K562 (cell line): ENCODE measurements at regions not wholly inside any gene's neighbourhood (a gene's known extent, or its start where the extent isn't known, plus 50 kb on each side); places are given as distances from the start of the nearest gene placed in this dataset.

Experiments used
- CTCF ChIP-seq, 3 experiments: IDR thresholded peaks in 2 of 3; conservative IDR thresholded peaks in 1 of 3; 2 replicates each; pipeline ENCODE4 v1.5.1; 2011 to 2012; ENCODE audit warnings: low read length in 3 of 3, mild to moderate bottlenecking in 3 of 3, control low read depth in 2 of 3, improper control_type of control experiment in 1 of 3, inconsistent platforms in 1 of 3, low read depth in 1 of 3, mixed read lengths in 1 of 3, moderate library complexity in 1 of 3; ENCODE audit not compliant: insufficient read depth in 2 of 3
- FOXA3 ChIP-seq, 2 experiments: fragments of 450-650 bp in 1 of 2; sonication (generic) in 1 of 2; formaldehyde crosslinking; IDR thresholded peaks in 1 of 2; conservative IDR thresholded peaks in 1 of 2; 2 replicates each; pipeline versions ENCODE4 v1.4.0 to v1.8.0; 2020 to 2022; ENCODE audit warnings: mild to moderate bottlenecking in 2 of 2, missing genetic modification reagents in 1 of 2
- MAFK ChIP-seq: IDR thresholded peaks from 2 replicates; pipeline ENCODE4 v1.6.1; 2011; ENCODE audit warnings: low read length, improper control_type of control experiment
- NCOA2 ChIP-seq, 2 experiments: fragments of 450-650 bp; IDR thresholded peaks; 2 replicates each; pipeline ENCODE4 v1.6.1; 2018; ENCODE audit warnings: mild to moderate bottlenecking in 2 of 2, moderate library complexity in 1 of 2; ENCODE audit not compliant: partially characterized antibody in 2 of 2
- POLR2A ChIP-seq: fragments of 450-650 bp; conservative IDR thresholded peaks from 2 replicates; pipeline ENCODE4 v1.6.1; 2016
- SMAD3 ChIP-seq: fragments of 450-650 bp; formaldehyde crosslinking; conservative IDR thresholded peaks from 2 replicates; pipeline ENCODE4 v1.4.0; 2020; ENCODE audit warnings: mild to moderate bottlenecking
- ZEB2 ChIP-seq: fragments of 450-650 bp; IDR thresholded peaks from 2 replicates; pipeline ENCODE4 v1.6.1; 2016
- ZKSCAN1 ChIP-seq: fragments of 150-350 bp; IDR thresholded peaks from 2 replicates; pipeline ENCODE4 v1.6.1; 2016; ENCODE audit warnings: low read depth, low read length
- TF ChIP-seq, protein P1 (sequence below): sonication (generic); formaldehyde crosslinking; IDR thresholded peaks from 2 replicates; pipeline ENCODE4 v1.5.0; 2020; ENCODE audit warnings: missing genetic modification reagents

- TF ChIP-seq, protein P1, sequence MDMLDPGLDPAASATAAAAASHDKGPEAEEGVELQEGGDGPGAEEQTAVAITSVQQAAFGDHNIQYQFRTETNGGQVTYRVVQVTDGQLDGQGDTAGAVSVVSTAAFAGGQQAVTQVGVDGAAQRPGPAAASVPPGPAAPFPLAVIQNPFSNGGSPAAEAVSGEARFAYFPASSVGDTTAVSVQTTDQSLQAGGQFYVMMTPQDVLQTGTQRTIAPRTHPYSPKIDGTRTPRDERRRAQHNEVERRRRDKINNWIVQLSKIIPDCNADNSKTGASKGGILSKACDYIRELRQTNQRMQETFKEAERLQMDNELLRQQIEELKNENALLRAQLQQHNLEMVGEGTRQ, result no peak
- TF ChIP-seq POLR2A (no peak), ZEB2 (no peak), ZKSCAN1 (no peak), NCOA2 (IDR thresholded peaks at IDR 0.05; ENCODE audit: partially characterized antibody in 2 of 2) (no peak), MAFK (no peak), SMAD3 (CRISPR knock-in tag) (no peak), CTCF (IDR thresholded peaks at IDR 0.05 in 2 of 3, conservative IDR thresholded peaks at IDR 0.05 in 1 of 3; ENCODE audit: insufficient read depth in 2 of 3, low read depth in 1 of 3, low read length in 3 of 3) (no peak), FOXA3 (CRISPR knock-in tag; conservative IDR thresholded peaks at IDR 0.05 in 1 of 2, IDR thresholded peaks at IDR 0.05 in 1 of 2) (no peak)
Observed at GRCh38 chr16:63689068-63689467, 1432.8 kb downstream of the CDH11 start.
